Endodermal cell (in vitro differentiated cells): ENCODE measurements at regions not wholly inside any gene's neighbourhood (a gene's known extent, or its start where the extent isn't known, plus 50 kb on each side); places are given as distances from the start of the nearest gene placed in this dataset.

ENCODE experiments used
- DNase-seq: peaks from one replicate; pipeline ENCODE4 v3.0.0-alpha.2; 2017
- H3K27ac ChIP-seq: 2 replicates; pipeline ENCODE4 v1.5.1; 2013; ENCODE audit warnings: mild to moderate bottlenecking, low read depth, low read length, moderate library complexity
- H3K27me3 ChIP-seq: 2 replicates; pipeline ENCODE4 v1.6.1; 2013; ENCODE audit warnings: mild to moderate bottlenecking, low read length, moderate library complexity; ENCODE audit not compliant: insufficient read depth, control insufficient read depth, poor library complexity, severe bottlenecking
- H3K36me3 ChIP-seq: 2 replicates; pipeline ENCODE4 v1.7.0; 2013; ENCODE audit warnings: mild to moderate bottlenecking, low read length, moderate library complexity; ENCODE audit not compliant: control insufficient read depth, insufficient read depth
- H3K4me1 ChIP-seq: one replicate; pipeline ENCODE4 v1.7.0; 2013; ENCODE audit warnings: low read length; ENCODE audit not compliant: control insufficient read depth, insufficient read depth
- H3K4me3 ChIP-seq: 2 replicates; pipeline ENCODE4 v1.5.1; 2013; ENCODE audit warnings: mild to moderate bottlenecking, low read length, moderate library complexity
- H3K9ac ChIP-seq: 2 replicates; pipeline ENCODE4 v1.6.1; 2013; ENCODE audit warnings: mild to moderate bottlenecking, low read length, moderate library complexity; ENCODE audit not compliant: poor library complexity, severe bottlenecking; ENCODE audit errors: extremely low read depth
- H3K9me3 ChIP-seq: 2 replicates; pipeline ENCODE4 v1.6.1; 2013; ENCODE audit warnings: mild to moderate bottlenecking, low read length, moderate library complexity; ENCODE audit not compliant: control insufficient read depth
- H3K27ac Mint-ChIP-seq: 2 replicates; pipeline ENCODE4 v1.8.0; 2020; ENCODE audit warnings: mixed read lengths
- H3K27me3 Mint-ChIP-seq: 2 replicates; pipeline ENCODE4 v1.8.0; 2021; ENCODE audit warnings: mild to moderate bottlenecking, mixed read lengths; ENCODE audit not compliant: insufficient read depth
- H3K36me3 Mint-ChIP-seq: 2 replicates; pipeline ENCODE4 v1.8.0; 2020; ENCODE audit warnings: low read depth, mixed read lengths
- H3K4me1 Mint-ChIP-seq: 2 replicates; pipeline ENCODE4 v1.8.0; 2020; ENCODE audit warnings: mixed read lengths
- H3K4me3 Mint-ChIP-seq: 2 replicates; pipeline ENCODE4 v1.8.0; 2020; ENCODE audit warnings: mild to moderate bottlenecking, moderate library complexity, mixed read lengths
- H3K9me3 Mint-ChIP-seq: 2 replicates; pipeline ENCODE4 v1.8.0; 2020; ENCODE audit warnings: mild to moderate bottlenecking, mixed read lengths
- CTCF ChIP-seq: fragments of 200-600 bp; sonication (generic); conservative IDR thresholded peaks from 2 replicates; pipeline ENCODE4 v1.5.0; 2021; ENCODE audit warnings: antibody characterized with exemption, mild to moderate bottlenecking
- WGBS, 2 experiments: methylation state at CpG; one replicate each; pipeline versions ENCODE4 v1.1.5 to v1.1.7; 2013; ENCODE audit warnings: missing lambda C conversion rate in 2 of 2, mixed read lengths in 1 of 2; ENCODE audit not compliant: insufficient coverage in 1 of 2, insufficient read length in 1 of 2; 5-methylcytosine and 5-hydroxymethylcytosine counted together

- Histone ChIP-seq H3K36me3 (no peaks in the 10 kb centered on the region), H3K27ac (no peak overlapping the region), H3K4me3 (no peak overlapping the region), H3K4me1 (no peaks in the 10 kb centered on the region), H3K27me3 (no peaks in the 10 kb centered on the region), H3K9ac (no peak overlapping the region), H3K9me3 (no peaks in the 10 kb centered on the region)
- 88 to 99% methylated on average over 1 to 2 of the region's 2 CpGs for WGBS, 2 experiments
- DNase-seq: no peak
- no peaks in the 10 kb centered on the region for H3K9me3 Mint-ChIP-seq
- H3K27ac Mint-ChIP-seq: no peak overlapping the region
- H3K4me1 Mint-ChIP-seq: no peaks in the 10 kb centered on the region
- no peaks in the 10 kb centered on the region for H3K36me3 Mint-ChIP-seq
- no peaks in the 10 kb centered on the region for H3K27me3 Mint-ChIP-seq
- no peak overlapping the region for H3K4me3 Mint-ChIP-seq
- TF ChIP-seq CTCF: no peak
Measured at GRCh38 chr2:145984580-145984979, 1464.7 kb upstream of the ZEB2 start.

- H3K4me3 ChIP-seq: no peak overlapping the region
- 100% methylated on average over 1 of the region's 2 CpGs; no CpG with 5 or more reads in 1 of the 2 experiments for WGBS, 2 experiments
- H3K9me3 Mint-ChIP-seq: no peaks in the 10 kb centered on the region
Measured at GRCh38 chr2:145980318-145980717, 1460.4 kb upstream of the ZEB2 start.

GRCh38 chr2:145975406-145975805, 1455.5 kb upstream of the ZEB2 start:
- Mint-ChIP-seq H3K9me3 (no peaks in the 10 kb centered on the region), H3K27ac (no peak overlapping the region), H3K36me3 (no peaks in the 10 kb centered on the region), H3K27me3 (no peaks in the 10 kb centered on the region), H3K4me1 (no peaks in the 10 kb centered on the region), H3K4me3 (no peak overlapping the region)
- Histone ChIP-seq H3K9me3 (no peaks in the 10 kb centered on the region), H3K4me1 (no peaks in the 10 kb centered on the region), H3K9ac (no peak overlapping the region), H3K4me3 (no peak overlapping the region), H3K36me3 (no peaks in the 10 kb centered on the region), H3K27ac (no peak overlapping the region), H3K27me3 (no peaks in the 10 kb centered on the region)
- WGBS, 2 experiments: 91 to 100% methylated on average over 1 to 2 of the region's 3 CpGs
- DNase-seq: no peak
- TF ChIP-seq CTCF: no peak

More at GRCh38 chr2:145980318-145980717, 1460.4 kb upstream of the ZEB2 start:
- H3K27me3 Mint-ChIP-seq: no peaks in the 10 kb centered on the region
- no peaks in the 10 kb centered on the region for H3K4me1 ChIP-seq
- no peak overlapping the region for H3K27ac ChIP-seq
- DNase-seq: no peak
- no peak overlapping the region for H3K4me3 Mint-ChIP-seq
- no peak overlapping the region for H3K9ac ChIP-seq
- no peaks in the 10 kb centered on the region for H3K36me3 Mint-ChIP-seq
- no peaks in the 10 kb centered on the region for H3K36me3 ChIP-seq
- H3K9me3 ChIP-seq: no peaks in the 10 kb centered on the region
- no peaks in the 10 kb centered on the region for H3K4me1 Mint-ChIP-seq
- no peak overlapping the region for H3K27ac Mint-ChIP-seq
- TF ChIP-seq CTCF: no peak
- H3K27me3 ChIP-seq: no peaks in the 10 kb centered on the region
